ENCODE measurements at regions not wholly inside any gene's neighbourhood (a gene's known extent, or its start where the extent isn't known, plus 50 kb on each side); places are given as distances from the start of the nearest gene placed in this dataset.
"Not testable (repeated sequence)": the region's sequence is repeated elsewhere in the genome, so short reads cannot be mapped to it uniquely, and the experiment has no call there.

GRCh38 chr15:70576276-70576675 is 187.1 kb downstream of the UACA start:
- no peak for DNase-seq

- DNase-seq, result no peak
Observed at GRCh38 chr15:70575231-70576226, 187.8 kb downstream of the UACA start.

- DNase-seq, result not testable (repeated sequence)
Observed at GRCh38 chr15:70574325-70574724, 189.0 kb downstream of the UACA start.

GRCh38 chr15:70573121-70573850 is 190.1 kb downstream of the UACA start:
- DNase-seq, result no peak

- DNase-seq, result no peak
Observed at GRCh38 chr15:70569714-70570231, 193.6 kb downstream of the UACA start.

- DNase-seq, result no peak
Observed at GRCh38 chr15:70569091-70569713, 194.2 kb downstream of the UACA start.

- no peak for DNase-seq
Observed at GRCh38 chr15:70566989-70567388, 196.4 kb downstream of the UACA start.

- no peak for DNase-seq
Observed at GRCh38 chr15:70566047-70566835, 197.1 kb downstream of the UACA start.

GRCh38 chr15:70563561-70564095 is 199.7 kb downstream of the UACA start:
- DNase-seq, result no peak

- no peak for DNase-seq
Observed at GRCh38 chr15:70562906-70563305, 200.5 kb downstream of the UACA start.

GRCh38 chr15:70561885-70562284 is 201.5 kb downstream of the UACA start:
- no peak for DNase-seq

GRCh38 chr15:70560617-70561328 is 202.6 kb downstream of the UACA start:
- peak; percentile 25 for DNase-seq

- peak; percentile 67 for DNase-seq
Observed at GRCh38 chr15:70559265-70560239, 203.8 kb downstream of the UACA start.

- DNase-seq, result no peak
Observed at GRCh38 chr15:70558406-70559264, 204.7 kb downstream of the UACA start.

- DNase-seq, result no peak
Observed at GRCh38 chr15:70557521-70558258, 205.7 kb downstream of the UACA start.

GRCh38 chr15:70556779-70557178 is 206.6 kb downstream of the UACA start:
- DNase-seq, result no peak

- DNase-seq, result no peak
Observed at GRCh38 chr15:70556151-70556741, 207.1 kb downstream of the UACA start.

GRCh38 chr15:70555713-70556112 is 207.6 kb downstream of the UACA start:
- peak; percentile 14 for DNase-seq
